ENCODE measurements at regions not wholly inside any gene's neighbourhood (a gene's known extent, or its start where the extent isn't known, plus 50 kb on each side); places are given as distances from the start of the nearest gene placed in this dataset.

DNA sequence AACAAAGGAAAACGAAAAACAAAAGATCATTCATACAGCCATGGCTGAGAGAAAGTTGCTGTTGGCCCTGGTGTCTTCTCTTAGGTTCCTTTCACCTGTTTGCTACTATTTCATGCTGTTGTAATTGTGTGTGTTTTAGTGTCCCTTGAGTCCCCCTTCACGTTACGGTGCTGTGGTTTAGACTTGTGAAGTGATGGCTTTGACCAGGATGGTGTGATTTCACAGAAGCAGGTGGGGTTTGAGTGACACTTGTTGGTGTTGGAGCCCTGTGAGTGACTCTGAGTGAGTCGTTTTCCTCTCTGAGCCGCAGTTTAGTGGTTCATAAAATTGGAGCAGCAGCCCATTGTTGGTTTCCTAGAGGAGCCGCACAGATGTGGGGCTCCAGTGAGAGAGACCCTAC lies 635.4 kb downstream of the VRK1 start:
- no peak overlapping the region for H3K4me3 ChIP-seq (ENCODE audit: control insufficient read depth, low read depth, low read length)
- TF ChIP-seq, protein P1, sequence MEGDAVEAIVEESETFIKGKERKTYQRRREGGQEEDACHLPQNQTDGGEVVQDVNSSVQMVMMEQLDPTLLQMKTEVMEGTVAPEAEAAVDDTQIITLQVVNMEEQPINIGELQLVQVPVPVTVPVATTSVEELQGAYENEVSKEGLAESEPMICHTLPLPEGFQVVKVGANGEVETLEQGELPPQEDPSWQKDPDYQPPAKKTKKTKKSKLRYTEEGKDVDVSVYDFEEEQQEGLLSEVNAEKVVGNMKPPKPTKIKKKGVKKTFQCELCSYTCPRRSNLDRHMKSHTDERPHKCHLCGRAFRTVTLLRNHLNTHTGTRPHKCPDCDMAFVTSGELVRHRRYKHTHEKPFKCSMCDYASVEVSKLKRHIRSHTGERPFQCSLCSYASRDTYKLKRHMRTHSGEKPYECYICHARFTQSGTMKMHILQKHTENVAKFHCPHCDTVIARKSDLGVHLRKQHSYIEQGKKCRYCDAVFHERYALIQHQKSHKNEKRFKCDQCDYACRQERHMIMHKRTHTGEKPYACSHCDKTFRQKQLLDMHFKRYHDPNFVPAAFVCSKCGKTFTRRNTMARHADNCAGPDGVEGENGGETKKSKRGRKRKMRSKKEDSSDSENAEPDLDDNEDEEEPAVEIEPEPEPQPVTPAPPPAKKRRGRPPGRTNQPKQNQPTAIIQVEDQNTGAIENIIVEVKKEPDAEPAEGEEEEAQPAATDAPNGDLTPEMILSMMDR (conservative IDR thresholded peaks at IDR 0.05; ENCODE audit: control insufficient read depth, insufficient read depth, low read depth, low read length): no peak
- no peak for DNase-seq (ENCODE audit: low read depth)

DNA sequence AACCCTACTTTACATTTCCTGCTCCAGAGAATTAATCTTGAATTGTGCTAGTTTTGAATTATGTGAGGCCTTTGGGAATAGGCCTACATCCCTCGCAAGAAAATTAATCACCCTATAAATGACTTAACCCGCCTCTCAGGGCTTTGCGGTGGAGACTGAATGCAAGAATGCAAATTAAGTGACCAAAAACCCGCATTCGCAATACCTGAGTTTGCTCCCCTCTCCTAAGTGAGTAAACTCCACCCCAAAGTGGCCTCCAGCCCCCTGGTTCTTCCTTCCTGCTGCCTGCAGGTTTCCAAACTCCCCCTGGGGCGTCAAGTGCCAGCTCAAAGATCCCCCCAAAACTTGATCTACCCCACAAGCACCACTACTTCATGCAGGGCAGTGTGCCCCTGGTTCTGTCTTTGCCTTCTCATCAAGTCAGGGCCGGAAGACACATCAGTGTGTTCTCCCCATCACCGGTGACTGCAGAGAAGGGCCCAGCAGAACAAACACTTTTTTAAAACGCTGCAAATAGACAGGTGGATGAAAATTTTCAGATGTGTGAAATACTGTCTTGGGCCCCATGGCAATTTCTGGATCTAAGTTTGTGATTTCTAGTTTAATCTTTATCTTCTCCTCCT lies 644.7 kb downstream of the VRK1 start:
- no peak overlapping the region for H3K4me3 ChIP-seq (ENCODE audit: control insufficient read depth, low read depth, low read length)
- TF ChIP-seq, protein P1 (conservative IDR thresholded peaks at IDR 0.05; ENCODE audit: control insufficient read depth, insufficient read depth, low read depth, low read length): no peak
- DNase-seq (ENCODE audit: low read depth): no peak

DNA sequence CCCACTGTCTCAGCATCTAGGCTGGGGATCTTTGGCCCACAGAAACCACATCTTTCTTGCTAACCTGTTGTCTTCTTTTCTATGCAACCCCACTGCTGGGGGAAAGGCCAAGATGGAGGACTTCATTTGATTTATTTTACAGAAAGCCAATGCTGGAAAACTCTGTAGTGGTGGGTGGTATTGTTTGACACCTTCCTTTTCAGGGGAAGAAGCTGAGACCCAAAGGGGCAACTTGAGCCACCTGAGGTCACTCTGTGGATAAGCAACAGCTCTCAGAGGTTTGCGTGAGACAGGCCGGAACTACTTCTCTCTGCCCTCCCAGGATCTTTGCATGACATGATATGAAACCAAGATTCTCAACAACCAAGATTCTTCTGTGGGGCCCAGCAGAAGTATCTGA lies 645.2 kb downstream of the VRK1 start:
- H3K4me3 ChIP-seq (ENCODE audit: control insufficient read depth, low read depth, low read length): no peak overlapping the region
- TF ChIP-seq, protein P1 (conservative IDR thresholded peaks at IDR 0.05; ENCODE audit: control insufficient read depth, insufficient read depth, low read depth, low read length): no peak
- no peak for DNase-seq (ENCODE audit: low read depth)

DNA sequence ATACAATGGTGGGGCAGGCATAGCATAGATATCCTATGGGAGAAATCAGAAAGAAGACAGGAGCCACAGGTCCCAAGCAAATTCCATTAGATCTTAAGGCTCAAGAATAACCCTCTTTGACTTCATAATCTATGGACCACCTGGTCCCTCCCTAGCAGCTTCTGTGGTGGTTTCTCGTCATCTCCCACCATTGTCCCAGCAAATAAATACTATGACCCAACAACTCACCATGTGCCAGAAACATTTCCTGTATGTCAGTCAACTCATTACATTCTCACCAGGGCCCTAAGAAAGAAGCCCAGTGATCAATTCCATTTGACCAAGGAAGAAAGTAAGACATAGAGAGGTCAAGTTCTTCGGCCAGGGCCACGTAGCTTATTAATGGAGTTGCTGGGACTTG lies 646.2 kb downstream of the VRK1 start:
- H3K4me3 ChIP-seq (ENCODE audit: control insufficient read depth, low read depth, low read length): no peak overlapping the region
- no peak for DNase-seq (ENCODE audit: low read depth)
- TF ChIP-seq, protein P1 (conservative IDR thresholded peaks at IDR 0.05; ENCODE audit: control insufficient read depth, insufficient read depth, low read depth, low read length): no peak

DNA sequence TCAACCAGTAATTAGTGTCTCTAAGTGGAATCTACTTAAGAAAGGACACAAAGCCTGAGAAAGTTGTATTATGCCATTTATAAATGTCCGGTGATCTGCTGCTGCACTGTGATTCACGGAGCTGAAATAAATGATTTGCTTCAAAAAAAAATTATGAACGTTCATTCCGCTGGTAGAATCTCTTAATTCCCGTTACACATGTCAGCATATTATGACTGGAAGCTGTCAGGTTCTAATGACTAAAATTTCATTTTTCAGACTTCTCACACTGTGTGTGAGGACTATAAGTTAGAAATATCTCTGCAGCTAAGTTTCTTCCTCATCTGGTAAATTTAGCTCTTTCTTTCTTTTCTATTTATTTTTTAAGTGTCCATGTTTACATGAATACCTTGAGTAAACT lies 647.1 kb downstream of the VRK1 start:
- no peak for DNase-seq (ENCODE audit: low read depth)
- no peak overlapping the region for H3K4me3 ChIP-seq (ENCODE audit: control insufficient read depth, low read depth, low read length)
- TF ChIP-seq, protein P1 (conservative IDR thresholded peaks at IDR 0.05; ENCODE audit: control insufficient read depth, insufficient read depth, low read depth, low read length): no peak

DNA sequence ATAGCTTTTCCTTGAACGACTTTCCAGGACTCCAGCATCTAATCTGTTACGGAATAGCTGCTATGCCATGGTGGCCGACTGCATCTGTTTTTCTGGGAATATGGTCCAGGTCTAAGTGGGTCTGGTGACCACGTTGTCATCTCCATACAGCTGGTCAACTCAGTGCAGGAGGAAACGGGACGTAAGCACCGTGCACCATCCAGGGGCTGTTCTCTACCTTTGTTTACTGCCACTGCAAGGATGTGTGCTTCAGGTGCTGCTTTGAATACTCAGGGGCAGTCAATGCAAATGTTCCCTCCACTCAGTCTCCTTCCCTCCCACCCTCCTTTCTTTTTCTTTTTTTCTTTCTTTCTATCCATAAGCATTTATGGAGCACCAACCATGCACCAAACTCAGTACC lies 648.2 kb downstream of the VRK1 start:
- TF ChIP-seq, protein P1 (conservative IDR thresholded peaks at IDR 0.05; ENCODE audit: control insufficient read depth, insufficient read depth, low read depth, low read length): no peak
- no peak for DNase-seq (ENCODE audit: low read depth)

DNA sequence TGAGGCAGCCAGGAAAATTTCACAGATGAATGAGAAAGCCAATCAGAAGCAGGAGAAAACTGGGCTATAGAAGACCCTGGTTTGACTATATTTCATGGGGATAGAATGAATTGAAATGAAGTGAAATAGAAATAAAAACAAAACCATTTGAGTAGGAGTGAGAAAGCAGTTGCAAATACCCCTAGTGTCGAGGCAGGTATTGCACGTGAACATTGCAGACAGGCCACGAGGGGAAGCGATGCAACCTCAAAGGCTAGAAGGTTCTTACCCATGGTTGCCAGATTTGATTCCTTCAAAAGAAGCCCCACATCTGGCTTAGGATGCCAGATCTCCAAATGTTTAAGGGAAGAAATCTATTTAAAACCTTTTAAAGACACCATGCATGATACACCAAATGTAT lies 648.9 kb downstream of the VRK1 start:
- DNase-seq (ENCODE audit: low read depth): no peak
- TF ChIP-seq, protein P1 (conservative IDR thresholded peaks at IDR 0.05; ENCODE audit: control insufficient read depth, insufficient read depth, low read depth, low read length): no peak
- no peak overlapping the region for H3K4me3 ChIP-seq (ENCODE audit: control insufficient read depth, low read depth, low read length)

More for the DNA sequence above, 648.2 kb downstream of the VRK1 start:
- H3K4me3 ChIP-seq (ENCODE audit: control insufficient read depth, low read depth, low read length): no peak overlapping the region

Measured in fibroblast of mammary gland (primary cell).